Left ventricle myocardium inferior (tissue), 1 donor: ENCODE measurements at regions not wholly inside any gene's neighbourhood (a gene's known extent, or its start where the extent isn't known, plus 50 kb on each side); places are given as distances from the start of the nearest gene placed in this dataset.

Source experiments
- DNase-seq: peaks from one replicate; pipeline ENCODE4 v3.0.0-alpha.2; 2020
- H3K27ac ChIP-seq: fragments of 200-600 bp; replicated peaks from 2 replicates; pipeline ENCODE4 v1.8.0; 2021
- H3K27me3 ChIP-seq: fragments of 200-600 bp; 2 replicates; pipeline ENCODE4 v1.8.0; 2021; ENCODE audit warnings: low read depth
- H3K36me3 ChIP-seq: fragments of 200-600 bp; 2 replicates; pipeline ENCODE4 v1.8.0; 2021
- H3K4me1 ChIP-seq: fragments of 200-600 bp; 2 replicates; pipeline ENCODE4 v1.8.0; 2021
- H3K4me3 ChIP-seq: fragments of 200-600 bp; 2 replicates; pipeline ENCODE4 v1.8.0; 2021; ENCODE audit warnings: mild to moderate bottlenecking, moderate library complexity
- H3K9me3 ChIP-seq: fragments of 200-600 bp; replicated peaks from 2 replicates; pipeline ENCODE4 v1.8.0; 2021
- intact Hi-C: fragments of 100-400 bp; cut with micrococcal nuclease; formaldehyde crosslinking; loops from one replicate; pipeline ENCODE4 v1.11.0; 2022
- TF ChIP-seq, protein P1 (sequence below): fragments of 200-600 bp; IDR thresholded peaks from 2 replicates; pipeline ENCODE4 v1.8.0; 2021; ENCODE audit warnings: antibody characterized with exemption, mild to moderate bottlenecking, borderline replicate concordance
- donor health status: DM: no; HTN: yes; CAD: no; lungs with severe emphysema.

DNA sequence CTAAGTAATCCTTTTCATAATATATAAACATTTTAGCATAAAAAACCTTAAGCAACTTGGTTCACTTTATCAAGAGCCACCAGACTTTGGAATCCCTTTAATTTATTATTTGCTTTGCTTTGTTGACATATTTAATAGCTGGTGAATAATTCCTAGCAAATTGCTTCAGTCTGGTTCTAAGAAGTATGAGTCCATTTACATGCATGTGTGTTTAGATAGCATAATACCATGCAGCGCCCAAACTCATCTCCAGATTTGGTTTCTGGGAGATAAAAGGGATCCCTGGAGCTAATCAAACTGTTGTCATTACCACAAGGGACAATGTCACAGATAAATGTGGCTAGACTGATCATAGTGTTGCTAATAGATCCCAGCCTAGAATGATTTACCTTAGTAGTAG, 111.8 kb downstream of the TMEM144 start:
- no peak for DNase-seq
- H3K36me3 ChIP-seq: no peaks in the 10 kb centered on the region
- TF ChIP-seq, protein P1, sequence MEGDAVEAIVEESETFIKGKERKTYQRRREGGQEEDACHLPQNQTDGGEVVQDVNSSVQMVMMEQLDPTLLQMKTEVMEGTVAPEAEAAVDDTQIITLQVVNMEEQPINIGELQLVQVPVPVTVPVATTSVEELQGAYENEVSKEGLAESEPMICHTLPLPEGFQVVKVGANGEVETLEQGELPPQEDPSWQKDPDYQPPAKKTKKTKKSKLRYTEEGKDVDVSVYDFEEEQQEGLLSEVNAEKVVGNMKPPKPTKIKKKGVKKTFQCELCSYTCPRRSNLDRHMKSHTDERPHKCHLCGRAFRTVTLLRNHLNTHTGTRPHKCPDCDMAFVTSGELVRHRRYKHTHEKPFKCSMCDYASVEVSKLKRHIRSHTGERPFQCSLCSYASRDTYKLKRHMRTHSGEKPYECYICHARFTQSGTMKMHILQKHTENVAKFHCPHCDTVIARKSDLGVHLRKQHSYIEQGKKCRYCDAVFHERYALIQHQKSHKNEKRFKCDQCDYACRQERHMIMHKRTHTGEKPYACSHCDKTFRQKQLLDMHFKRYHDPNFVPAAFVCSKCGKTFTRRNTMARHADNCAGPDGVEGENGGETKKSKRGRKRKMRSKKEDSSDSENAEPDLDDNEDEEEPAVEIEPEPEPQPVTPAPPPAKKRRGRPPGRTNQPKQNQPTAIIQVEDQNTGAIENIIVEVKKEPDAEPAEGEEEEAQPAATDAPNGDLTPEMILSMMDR: no peak
- H3K4me1 ChIP-seq: no peaks in the 10 kb centered on the region
- intact Hi-C loops: no loop called here
- no peak overlapping the region for H3K4me3 ChIP-seq
- no peak overlapping the region for H3K27ac ChIP-seq
- H3K27me3 ChIP-seq: peaks cover 3% of the 10 kb centered on the region
- no peaks in the 10 kb centered on the region for H3K9me3 ChIP-seq

- Histone ChIP-seq H3K36me3 (no peaks in the 10 kb centered on the region), H3K27ac (no peak overlapping the region), H3K27me3 (peaks cover 3% of the 10 kb centered on the region), H3K4me3 (no peak overlapping the region), H3K9me3 (peaks cover 9% of the 10 kb centered on the region), H3K4me1 (no peaks in the 10 kb centered on the region)
- intact Hi-C loops: no loop called here
- no peak for DNase-seq
- TF ChIP-seq, protein P1: no peak
These were observed 117.2 kb downstream of the TMEM144 start for GRCh38 chr4:158327525-158327924.

GRCh38 chr4:158331863-158332262, 121.6 kb downstream of the TMEM144 start:
- H3K4me1 ChIP-seq: no peaks in the 10 kb centered on the region
- H3K27ac ChIP-seq: no peak overlapping the region
- peaks cover 9% of the 10 kb centered on the region for H3K9me3 ChIP-seq

GRCh38 chr4:158333820-158334219, 123.5 kb downstream of the TMEM144 start:
- Histone ChIP-seq H3K27ac (no peak overlapping the region), H3K9me3 (peaks cover 9% of the 10 kb centered on the region), H3K4me3 (no peak overlapping the region), H3K27me3 (no peaks in the 10 kb centered on the region), H3K36me3 (no peaks in the 10 kb centered on the region), H3K4me1 (no peaks in the 10 kb centered on the region)
- TF ChIP-seq, protein P1: no peak
- intact Hi-C loops: no loop called here
- DNase-seq: no peak

More at GRCh38 chr4:158331863-158332262, 121.6 kb downstream of the TMEM144 start:
- intact Hi-C loops: no loop called here
- no peaks in the 10 kb centered on the region for H3K27me3 ChIP-seq
- DNase-seq: no peak
- H3K4me3 ChIP-seq: no peak overlapping the region
- no peaks in the 10 kb centered on the region for H3K36me3 ChIP-seq
- TF ChIP-seq, protein P1: no peak

DNA sequence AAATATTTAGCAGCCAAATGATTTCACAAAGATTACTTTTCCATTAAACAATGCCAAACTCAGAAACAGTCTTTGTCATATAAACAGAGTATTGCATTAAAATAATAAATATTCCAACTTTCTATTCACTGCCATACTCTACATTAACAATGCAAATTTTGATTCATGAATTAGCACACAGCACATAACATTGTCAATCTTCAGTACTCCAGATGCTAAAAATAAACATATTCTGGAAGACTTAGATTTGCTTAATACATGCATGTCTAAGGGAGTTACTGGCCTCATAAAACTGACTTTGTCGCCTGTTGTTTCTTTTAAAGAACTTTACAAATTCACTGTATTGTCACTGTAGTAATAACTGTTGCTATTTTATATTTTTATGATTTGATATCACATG, 131.6 kb downstream of the TMEM144 start:
- intact Hi-C loops: no loop called here
- H3K4me1 ChIP-seq: no peaks in the 10 kb centered on the region

More for the DNA sequence above, 131.6 kb downstream of the TMEM144 start:
- DNase-seq: no peak
- no peak overlapping the region for H3K4me3 ChIP-seq
- TF ChIP-seq, protein P1: no peak
- H3K27me3 ChIP-seq: no peaks in the 10 kb centered on the region
- H3K27ac ChIP-seq: no peak overlapping the region
- H3K9me3 ChIP-seq: no peaks in the 10 kb centered on the region
- no peaks in the 10 kb centered on the region for H3K36me3 ChIP-seq
